H1 (cell line): ENCODE measurements at regions not wholly inside any gene's neighbourhood (a gene's known extent, or its start where the extent isn't known, plus 50 kb on each side); places are given as distances from the start of the nearest gene placed in this dataset.

Experiments used
- CTCF ChIA-PET: fragments of 300-600 bp; sonication (Branson Sonifier 250); formaldehyde crosslinking; loops from one replicate; lab custom pipeline; 2021; ENCODE audit not compliant: partially characterized antibody; lab: Charles Lee
- POLR2A ChIA-PET: fragments of 300-600 bp; sonication (Branson Sonifier 250); formaldehyde crosslinking; loops from one replicate; lab custom pipeline; 2021; ENCODE audit warnings: inconsistent platforms; ENCODE audit not compliant: partially characterized antibody; lab: Charles Lee
- DNase-seq, 2 experiments: peaks; one replicate each; pipeline versions ENCODE4 v3.0.0 to v3.0.0-alpha.2; 2010 to 2022; ENCODE audit warnings: low spot score in 2 of 2, low read depth in 1 of 2, mixed read lengths in 1 of 2
- FAIRE-seq: peaks from 2 replicates; lab custom pipeline; 2011; peaks lifted over from hg19 to GRCh38; lab: Jason Lieb, UNC
- H2AFZ ChIP-seq: 2 replicates; pipeline ENCODE4 v1.8.1; 2012; ENCODE audit warnings: low read length, inconsistent platforms
- H2AK5ac ChIP-seq: 2 replicates; pipeline ENCODE4 v1.6.1; 2013; ENCODE audit warnings: low read depth, low read length
- H2BK120ac ChIP-seq: replicated peaks from 2 replicates; pipeline ENCODE3; 2013; ENCODE audit warnings: low read depth, low read length, inconsistent platforms
- H2BK12ac ChIP-seq: 2 replicates; pipeline ENCODE4 v1.6.1; 2013; ENCODE audit warnings: low read depth, low read length
- H2BK15ac ChIP-seq: 2 replicates; pipeline ENCODE4 v1.6.1; 2013; ENCODE audit warnings: low read length
- H2BK20ac ChIP-seq: 2 replicates; pipeline ENCODE4 v1.6.1; 2013; ENCODE audit warnings: low read length
- H2BK5ac ChIP-seq: 2 replicates; pipeline ENCODE4 v1.6.1; 2013; ENCODE audit warnings: low read depth, low read length
- H3K14ac ChIP-seq: 2 replicates; pipeline ENCODE4 v1.6.1; 2013; ENCODE audit warnings: inconsistent platforms; ENCODE audit not compliant: insufficient read length
- H3K18ac ChIP-seq: 2 replicates; pipeline ENCODE4 v1.6.1; 2013; ENCODE audit warnings: low read length; ENCODE audit errors: extremely low read depth
- H3K23ac ChIP-seq: 2 replicates; pipeline ENCODE4 v1.6.1; 2013; ENCODE audit warnings: inconsistent platforms; ENCODE audit not compliant: insufficient read length
- H3K23me2 ChIP-seq: 2 replicates; pipeline ENCODE4 v1.6.1; 2013; ENCODE audit warnings: low read depth, low read length
- H3K27ac ChIP-seq: 2 replicates; pipeline ENCODE4 v1.6.1; 2011; ENCODE audit warnings: low read depth, low read length, inconsistent platforms
- H3K27me3 ChIP-seq, 4 experiments: replicated peaks in 1 of 4; 1 replicate in 1 of 4; 2 replicates in 3 of 4; pipeline versions ENCODE4 v1.6.1 to v1.8.1; 2011 to 2013; ENCODE audit warnings: low read length in 3 of 4, mild to moderate bottlenecking in 3 of 4, inconsistent platforms in 2 of 4, mixed read lengths in 2 of 4, moderate library complexity in 1 of 4; ENCODE audit not compliant: control insufficient read depth in 3 of 4, insufficient read depth in 3 of 4; ENCODE audit errors: extremely low read depth in 1 of 4
- H3K36me3 ChIP-seq, 4 experiments: 2 replicates each; pipeline versions ENCODE4 v1.6.1 to v1.8.1; 2011 to 2013; ENCODE audit warnings: mild to moderate bottlenecking in 4 of 4, low read length in 3 of 4, moderate library complexity in 2 of 4, control low read depth in 1 of 4, inconsistent platforms in 1 of 4; ENCODE audit not compliant: insufficient read depth in 4 of 4, control insufficient read depth in 2 of 4
- H3K4ac ChIP-seq: replicated peaks from 2 replicates; pipeline ENCODE3; 2013; ENCODE audit warnings: low read length, low read depth, mixed read lengths, inconsistent platforms; ENCODE audit not compliant: insufficient read length
- H3K4me1 ChIP-seq, 4 experiments: replicated peaks in 1 of 4; 1 replicate in 1 of 4; 2 replicates in 3 of 4; pipeline versions ENCODE4 v1.6.1 to v1.8.1; 2011 to 2013; ENCODE audit warnings: low read length in 3 of 4, inconsistent platforms in 2 of 4, mixed read lengths in 1 of 4; ENCODE audit not compliant: insufficient read depth in 4 of 4, control insufficient read depth in 3 of 4
- H3K4me2 ChIP-seq, 2 experiments: 2 replicates each; pipeline versions ENCODE4 v1.6.1 to v1.8.1; 2011 to 2013; ENCODE audit warnings: low read depth in 2 of 2, low read length in 2 of 2, control low read depth in 1 of 2, inconsistent platforms in 1 of 2, mild to moderate bottlenecking in 1 of 2; ENCODE audit not compliant: insufficient read depth in 1 of 2
- H3K4me3 ChIP-seq, 4 experiments: fragments of 200-600, 300-600 bp in 1 of 4; sonication (generic), shearing (Covaris generic), sonication (Bioruptor Twin) in 1 of 4; 2 replicates each; pipeline versions ENCODE4 v1.5.1 to v1.8.1; 2011 to 2016; ENCODE audit warnings: low read length in 4 of 4, low read depth in 3 of 4, control low read depth in 2 of 4, inconsistent platforms in 2 of 4, mild to moderate bottlenecking in 2 of 4, mixed read lengths in 1 of 4, moderate library complexity in 1 of 4; ENCODE audit not compliant: insufficient read depth in 2 of 4; ENCODE audit errors: extremely low read depth in 1 of 4
- H3K56ac ChIP-seq: replicated peaks from 2 replicates; pipeline ENCODE3; 2013; ENCODE audit warnings: low read depth, mild to moderate bottlenecking, mixed read lengths, low read length, inconsistent platforms; ENCODE audit not compliant: insufficient read length
- H3K79me1 ChIP-seq: 2 replicates; pipeline ENCODE4 v1.6.1; 2013; ENCODE audit warnings: low read depth, low read length, control low read depth
- H3K79me2 ChIP-seq, 2 experiments: 2 replicates each; pipeline versions ENCODE4 v1.6.1 to v1.8.1; 2012 to 2013; ENCODE audit warnings: low read length in 2 of 2, mild to moderate bottlenecking in 2 of 2, inconsistent platforms in 1 of 2; ENCODE audit not compliant: insufficient read depth in 2 of 2, control insufficient read depth in 1 of 2
- H3K9ac ChIP-seq, 4 experiments: replicated peaks in 1 of 4; 1 replicate in 1 of 4; 2 replicates in 3 of 4; pipeline versions ENCODE4 v1.6.1 to v1.8.1; 2011 to 2013; ENCODE audit warnings: low read depth in 3 of 4, low read length in 3 of 4, control low read depth in 2 of 4, mild to moderate bottlenecking in 2 of 4, moderate library complexity in 2 of 4, inconsistent platforms in 1 of 4; ENCODE audit errors: extremely low read depth in 1 of 4
- H3K9me3 ChIP-seq, 2 experiments: 2 replicates each; pipeline versions ENCODE4 v1.6.1 to v1.8.1; 2012 to 2013; ENCODE audit warnings: mild to moderate bottlenecking in 2 of 2, moderate library complexity in 2 of 2, control low read depth in 1 of 2, inconsistent platforms in 1 of 2, low read depth in 1 of 2, low read length in 1 of 2, mixed read lengths in 1 of 2; ENCODE audit not compliant: insufficient read depth in 2 of 2
- H4K20me1 ChIP-seq, 2 experiments: replicated peaks in 1 of 2; 2 replicates each; pipeline versions ENCODE3 to v1.8.1; 2011 to 2013; ENCODE audit warnings: inconsistent platforms in 2 of 2, low read length in 2 of 2, mild to moderate bottlenecking in 1 of 2; ENCODE audit not compliant: insufficient read depth in 2 of 2, control insufficient read depth in 1 of 2
- H4K5ac ChIP-seq: 2 replicates; pipeline ENCODE4 v1.6.1; 2013; ENCODE audit warnings: low read length, low read depth, mixed read lengths, inconsistent platforms; ENCODE audit not compliant: insufficient read length
- H4K8ac ChIP-seq: 2 replicates; pipeline ENCODE4 v1.8.0; 2013; ENCODE audit warnings: mild to moderate bottlenecking, moderate library complexity, low read length, inconsistent platforms; ENCODE audit not compliant: insufficient read depth; ENCODE audit errors: extremely low read depth
- H4K91ac ChIP-seq: replicated peaks from 2 replicates; pipeline ENCODE3; 2013; ENCODE audit warnings: low read length, mixed read lengths, inconsistent platforms; ENCODE audit not compliant: insufficient read length
- KDM4A ChIP-seq: IDR thresholded peaks from one replicate; pipeline ENCODE4 v1.7.1; 2012; ENCODE audit warnings: low read depth, mild to moderate bottlenecking, moderate library complexity, low read length, inconsistent platforms; ENCODE audit not compliant: severe bottlenecking
- RAD21 ChIP-seq, 2 experiments: IDR thresholded peaks in 1 of 2; conservative IDR thresholded peaks in 1 of 2; 2 replicates each; pipeline ENCODE4 v1.6.1; 2011; ENCODE audit warnings: low read depth in 2 of 2, low read length in 2 of 2, improper control_type of control experiment in 1 of 2, inconsistent platforms in 1 of 2, mild to moderate bottlenecking in 1 of 2, moderate library complexity in 1 of 2
- RNF2 ChIP-seq: fragments of 200-900, 300-1000 bp; sonication (generic); IDR thresholded peaks from 2 replicates; pipeline ENCODE4 v1.7.1; 2016; ENCODE audit warnings: borderline replicate concordance, low read depth, mild to moderate bottlenecking, antibody characterized with exemption, low read length; ENCODE audit not compliant: poor library complexity, severe bottlenecking; ENCODE audit errors: missing control alignments
- SIRT6 ChIP-seq: IDR thresholded peaks from one replicate; pipeline ENCODE4 v1.7.1; 2012; ENCODE audit warnings: low read length, inconsistent platforms
- SIX5 ChIP-seq: IDR thresholded peaks from 2 replicates; pipeline ENCODE4 v1.6.1; 2011; ENCODE audit warnings: mild to moderate bottlenecking, low read depth, low read length
- WGBS, 2 experiments: shearing (Covaris generic) in 1 of 2; methylation state at CpG; one replicate each; pipeline versions ENCODE4 v1.1.6 to v1.1.7; 2013 to 2015; ENCODE audit warnings: low lambda C conversion rate in 2 of 2, mixed read lengths in 2 of 2, inconsistent platforms in 1 of 2, low coverage in 1 of 2, missing lambda C conversion rate in 1 of 2; ENCODE audit not compliant: insufficient replicate concordance in 2 of 2, insufficient coverage in 1 of 2, insufficient read length in 1 of 2; ENCODE audit errors: extremely low coverage in 1 of 2, missing lambda C conversion rate in 1 of 2; 5-methylcytosine and 5-hydroxymethylcytosine counted together
- TF ChIP-seq, protein P1 (sequence below), 3 experiments: IDR thresholded peaks; 1 replicate in 2 of 3; 2 replicates in 1 of 3; pipeline versions ENCODE4 v1.5.1 to v1.6.1; 2011; ENCODE audit warnings: low read length in 3 of 3, mild to moderate bottlenecking in 3 of 3, inconsistent platforms in 2 of 3, low read depth in 1 of 3, moderate library complexity in 1 of 3; ENCODE audit not compliant: insufficient read depth in 1 of 3; ENCODE audit errors: control extremely low read depth in 1 of 3

DNA sequence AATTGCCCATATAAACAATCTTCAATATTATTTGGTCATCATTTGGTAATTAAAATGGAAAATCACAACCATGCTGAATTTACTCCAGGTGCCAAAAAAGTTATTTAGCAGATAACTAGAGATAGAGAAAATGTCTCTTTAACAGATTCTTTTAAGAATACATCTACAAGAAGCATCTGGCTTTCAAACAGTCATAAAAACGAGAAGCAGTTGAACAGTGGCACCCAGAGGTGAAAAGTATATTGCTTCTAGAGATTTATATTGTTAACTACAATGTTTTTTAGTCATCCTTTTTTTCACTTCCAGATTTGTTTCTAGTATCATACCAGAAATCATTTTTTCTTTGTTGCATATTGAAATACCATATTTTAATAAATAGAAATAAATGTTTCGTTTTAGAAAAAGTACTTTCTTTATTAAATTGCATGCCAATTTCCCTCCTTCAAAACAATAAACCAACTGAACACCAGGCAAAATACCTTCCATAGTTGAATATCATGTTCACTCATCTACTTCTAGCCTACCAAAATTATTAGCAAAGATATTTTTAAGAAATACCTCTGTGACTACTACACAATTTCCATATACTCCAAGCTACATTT is 65.4 kb upstream of the HNRNPA3 start:
- Histone ChIP-seq H3K4me2 (no peak overlapping the region; a peak in 1 of 4 replicates), H3K4ac (no peak overlapping the region), H2BK15ac (no peak overlapping the region), H3K18ac (no peak overlapping the region), H2BK20ac (no peak overlapping the region), H3K79me1 (no peaks in the 10 kb centered on the region), H3K79me2 (no peaks in the 10 kb centered on the region), H3K14ac (no peak overlapping the region), H3K9ac (no peak overlapping the region), H3K23ac (no peak overlapping the region), H3K4me1 (no peaks in the 10 kb centered on the region; a peak in 2 of 7 replicates), H3K27me3 (peaks cover 0 to 7% (median 1%) of the 10 kb centered on the region in 4 experiments; a peak in 3 of 7 replicates), H2BK5ac (no peak overlapping the region), H2AFZ (no peak overlapping the region), H3K4me3 (peak overlapping the region in 1 of 4 experiments; percentile 60; a peak in 1 of 8 replicates), H3K9me3 (no peaks in the 10 kb centered on the region), H2BK120ac (no peak overlapping the region), H4K91ac (no peak overlapping the region), H4K20me1 (no peaks in the 10 kb centered on the region), H3K56ac (no peak overlapping the region), H4K5ac (no peak overlapping the region), H3K23me2 (peaks cover 7% of the 10 kb centered on the region; the same call in 1 of the 2 replicates), H4K8ac (no peak overlapping the region), H3K27ac (no peak overlapping the region), H2AK5ac (no peak overlapping the region), H2BK12ac (no peak overlapping the region), H3K36me3 (no peaks in the 10 kb centered on the region)
- CTCF ChIA-PET: interaction anchor here (0.6 to 4.6 kb wide), 43 partner anchors 9 to 1072 kb away, joined by 3 to 25 read pairs (median 5); partner anchors contain the start of gene HOXD9
- POLR2A ChIA-PET: interaction anchor here (1.2 kb wide), 1 partner anchor 51 kb away, joined by 3 read pairs; no protein-coding TSS in a partner anchor
- no peak for TF ChIP-seq RNF2
- TF ChIP-seq RAD21 (IDR thresholded peaks at IDR 0.05 in 1 of 2, conservative IDR thresholded peaks at IDR 0.05 in 1 of 2; ENCODE audit: low read depth in 2 of 2, low read length in 2 of 2): peak; percentile 73 to 84
- no peak for TF ChIP-seq KDM4A
- no peak for TF ChIP-seq SIRT6
- no peak for TF ChIP-seq SIX5
- TF ChIP-seq, protein P1, sequence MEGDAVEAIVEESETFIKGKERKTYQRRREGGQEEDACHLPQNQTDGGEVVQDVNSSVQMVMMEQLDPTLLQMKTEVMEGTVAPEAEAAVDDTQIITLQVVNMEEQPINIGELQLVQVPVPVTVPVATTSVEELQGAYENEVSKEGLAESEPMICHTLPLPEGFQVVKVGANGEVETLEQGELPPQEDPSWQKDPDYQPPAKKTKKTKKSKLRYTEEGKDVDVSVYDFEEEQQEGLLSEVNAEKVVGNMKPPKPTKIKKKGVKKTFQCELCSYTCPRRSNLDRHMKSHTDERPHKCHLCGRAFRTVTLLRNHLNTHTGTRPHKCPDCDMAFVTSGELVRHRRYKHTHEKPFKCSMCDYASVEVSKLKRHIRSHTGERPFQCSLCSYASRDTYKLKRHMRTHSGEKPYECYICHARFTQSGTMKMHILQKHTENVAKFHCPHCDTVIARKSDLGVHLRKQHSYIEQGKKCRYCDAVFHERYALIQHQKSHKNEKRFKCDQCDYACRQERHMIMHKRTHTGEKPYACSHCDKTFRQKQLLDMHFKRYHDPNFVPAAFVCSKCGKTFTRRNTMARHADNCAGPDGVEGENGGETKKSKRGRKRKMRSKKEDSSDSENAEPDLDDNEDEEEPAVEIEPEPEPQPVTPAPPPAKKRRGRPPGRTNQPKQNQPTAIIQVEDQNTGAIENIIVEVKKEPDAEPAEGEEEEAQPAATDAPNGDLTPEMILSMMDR (IDR thresholded peaks at IDR 0.05; ENCODE audit: control extremely low read depth in 1 of 3, insufficient read depth in 1 of 3, low read depth in 1 of 3, low read length in 3 of 3): peak in 2 of 3 experiments; percentile 45 to 54; a peak in 2 of 4 replicates
- peak; percentile 76 for FAIRE-seq
- DNase-seq: no peak
- 6% methylated on average over 2 of the region's 2 CpGs; no CpG with 5 or more reads in 1 of the 2 experiments for WGBS, 2 experiments
